Testis (tissue), 2 donors: ENCODE measurements at regions not wholly inside any gene's neighbourhood (a gene's known extent, or its start where the extent isn't known, plus 50 kb on each side); places are given as distances from the start of the nearest gene placed in this dataset.

ENCODE experiments used
- DNase-seq: peaks from one replicate; pipeline ENCODE4 v3.0.0-alpha.2; 2019
- H3K27ac ChIP-seq, 2 donors: fragments of 200-600 bp; sonication (generic); one replicate each; pipeline ENCODE4 v1.5.1; 2019
- H3K27me3 ChIP-seq: fragments of 200-600 bp; sonication (generic); one replicate; pipeline ENCODE4 v1.5.1; 2019
- H3K36me3 ChIP-seq: fragments of 200-600 bp; sonication (generic); one replicate; pipeline ENCODE4 v1.5.1; 2017; ENCODE audit warnings: low read depth; ENCODE audit errors: missing control alignments
- H3K4me1 ChIP-seq: fragments of 200-600 bp; sonication (generic); one replicate; pipeline ENCODE4 v1.5.1; 2019
- H3K4me3 ChIP-seq, 2 donors: fragments of 200-600 bp; sonication (generic); one replicate each; pipeline ENCODE4 v1.5.1; 2017 to 2019
- H3K9me3 ChIP-seq: fragments of 200-600 bp; sonication (generic); one replicate; pipeline ENCODE4 v1.5.1; 2017
- CTCF ChIP-seq, 3 experiments: fragments of 450-650 bp in 2 of 3; fragments of 200-600 bp in 1 of 3; sonication (generic) in 1 of 3; IDR thresholded peaks; one replicate each; pipeline ENCODE4 v1.5.1; 2016 to 2019; ENCODE audit warnings: antibody characterized with exemption in 3 of 3, mild to moderate bottlenecking in 2 of 3, moderate library complexity in 1 of 3
- POLR2A ChIP-seq: fragments of 450-650 bp; IDR thresholded peaks from one replicate; pipeline ENCODE4 v1.6.1; 2017; ENCODE audit warnings: antibody characterized with exemption, mild to moderate bottlenecking, moderate library complexity
- WGBS, 2 donors: methylation state at CpG; one replicate each; pipeline ENCODE4 v1.1.5; 2018; 5-methylcytosine and 5-hydroxymethylcytosine counted together
- intact Hi-C: fragments of 100-400 bp; cut with DNase I; formaldehyde crosslinking; loops from one replicate; pipeline ENCODE4 v1.15.1; 2023; ENCODE audit warnings: low total_unique reads

- intact Hi-C loops, result no loop called here
- no peaks in the 10 kb centered on the region for H3K27me3 ChIP-seq
These were observed 608.0 kb upstream of the JAG1 start for GRCh38 chr20:11281768-11282167.

GRCh38 chr20:11287126-11287525, 613.3 kb upstream of the JAG1 start:
- no peak overlapping the region for H3K27ac ChIP-seq
- no peaks in the 10 kb centered on the region for H3K36me3 ChIP-seq
- H3K4me3 ChIP-seq, result no peak overlapping the region
- intact Hi-C loops, result no loop called here
- DNase-seq, result no peak
- H3K4me1 ChIP-seq, result no peaks in the 10 kb centered on the region
- no peaks in the 10 kb centered on the region for H3K9me3 ChIP-seq
- TF ChIP-seq POLR2A (no peak), CTCF (IDR thresholded peaks at IDR 0.05) (no peak)
- WGBS, 2 donors, result 63 to 80% methylated on average over 2 of the region's 2 CpGs
- no peaks in the 10 kb centered on the region for H3K27me3 ChIP-seq

More at GRCh38 chr20:11281768-11282167, 608.0 kb upstream of the JAG1 start:
- 74 to 78% methylated on average over 4 of the region's 4 CpGs for WGBS, 2 donors
- TF ChIP-seq CTCF (IDR thresholded peaks at IDR 0.05), result no peak
- no peak for TF ChIP-seq POLR2A
- DNase-seq, result no peak
- Histone ChIP-seq H3K27ac (no peak overlapping the region), H3K36me3 (no peaks in the 10 kb centered on the region), H3K4me1 (no peaks in the 10 kb centered on the region), H3K4me3 (no peak overlapping the region), H3K9me3 (no peaks in the 10 kb centered on the region)

- Histone ChIP-seq H3K27me3 (no peaks in the 10 kb centered on the region), H3K27ac (no peak overlapping the region), H3K36me3 (no peaks in the 10 kb centered on the region), H3K9me3 (no peaks in the 10 kb centered on the region), H3K4me1 (no peaks in the 10 kb centered on the region), H3K4me3 (no peak overlapping the region)
- intact Hi-C loops, result no loop called here
- no peak for DNase-seq
- WGBS, 2 donors, result 94 to 100% methylated on average over 1 of the region's 1 CpG
- TF ChIP-seq CTCF (IDR thresholded peaks at IDR 0.05), result no peak
- TF ChIP-seq POLR2A, result no peak
These were observed 621.5 kb upstream of the BTBD3 start for GRCh38 chr20:11296221-11296620.

- Histone ChIP-seq H3K4me3 (no peak overlapping the region), H3K27me3 (no peaks in the 10 kb centered on the region), H3K36me3 (no peaks in the 10 kb centered on the region), H3K4me1 (no peaks in the 10 kb centered on the region), H3K9me3 (no peaks in the 10 kb centered on the region), H3K27ac (no peak overlapping the region)
- TF ChIP-seq POLR2A (no peak), CTCF (IDR thresholded peaks at IDR 0.05) (no peak)
- intact Hi-C loops, result no loop called here
- no peak for DNase-seq
These were observed 620.7 kb upstream of the BTBD3 start for GRCh38 chr20:11296951-11297350.

GRCh38 chr20:11301699-11302098, 616.0 kb upstream of the BTBD3 start:
- Histone ChIP-seq H3K36me3 (no peaks in the 10 kb centered on the region), H3K9me3 (no peaks in the 10 kb centered on the region), H3K4me1 (no peaks in the 10 kb centered on the region), H3K27ac (no peak overlapping the region), H3K4me3 (no peak overlapping the region), H3K27me3 (no peaks in the 10 kb centered on the region)
- WGBS, 2 donors, result 75 to 77% methylated on average over 10 of the region's 10 CpGs
- TF ChIP-seq POLR2A (no peak), CTCF (IDR thresholded peaks at IDR 0.05) (no peak)
- no peak for DNase-seq
- intact Hi-C loops, result no loop called here
